Liver (tissue), 8 donors: ENCODE measurements at regions not wholly inside any gene's neighbourhood (a gene's known extent, or its start where the extent isn't known, plus 50 kb on each side); places are given as distances from the start of the nearest gene placed in this dataset.

Experiments
- DNase-seq: peaks from one replicate; pipeline ENCODE4 v3.0.0-alpha.2; 2017; ENCODE audit warnings: low spot score
- H3K27ac ChIP-seq, 2 donors: one replicate each; pipeline ENCODE4 v1.7.0; 2013; ENCODE audit warnings: inconsistent platforms in 2 of 2, low read length in 2 of 2, control low read depth in 1 of 2, low read depth in 1 of 2, mild to moderate bottlenecking in 1 of 2
- H3K27me3 ChIP-seq, 4 donors: one replicate each; pipeline versions ENCODE4 v1.6.1 to v1.7.0; 2013; ENCODE audit warnings: low read length in 3 of 4, inconsistent platforms in 1 of 4, mild to moderate bottlenecking in 1 of 4, moderate library complexity in 1 of 4; ENCODE audit not compliant: control insufficient read depth in 4 of 4, insufficient read depth in 4 of 4
- H3K36me3 ChIP-seq, 4 donors: one replicate each; pipeline versions ENCODE4 v1.6.1 to v1.7.0; 2013; ENCODE audit warnings: low read length in 3 of 4, mild to moderate bottlenecking in 3 of 4, low read depth in 1 of 4, moderate library complexity in 1 of 4; ENCODE audit not compliant: control insufficient read depth in 4 of 4, insufficient read depth in 3 of 4
- H3K4me1 ChIP-seq, 4 donors: one replicate each; pipeline versions ENCODE4 v1.6.1 to v1.7.0; 2013; ENCODE audit warnings: low read length in 3 of 4, mild to moderate bottlenecking in 3 of 4, moderate library complexity in 1 of 4; ENCODE audit not compliant: control insufficient read depth in 4 of 4, insufficient read depth in 4 of 4
- H3K4me3 ChIP-seq, 3 donors: one replicate each; pipeline versions ENCODE4 v1.6.1 to v1.7.0; 2013; ENCODE audit warnings: low read length in 3 of 3, control low read depth in 1 of 3, low read depth in 1 of 3, mild to moderate bottlenecking in 1 of 3
- H3K9ac ChIP-seq, 2 donors: one replicate each; pipeline ENCODE4 v1.7.0; 2013; ENCODE audit warnings: low read length in 2 of 2, mild to moderate bottlenecking in 2 of 2, moderate library complexity in 2 of 2, control low read depth in 1 of 2, low read depth in 1 of 2
- H3K9me3 ChIP-seq, 4 donors: one replicate each; pipeline versions ENCODE4 v1.6.1 to v1.7.0; 2013; ENCODE audit warnings: low read length in 3 of 4; ENCODE audit not compliant: control insufficient read depth in 4 of 4
- EGR1 ChIP-seq, 2 donors: IDR thresholded peaks; 2 replicates each; pipeline ENCODE4 v1.6.1; 2016 to 2018; ENCODE audit warnings: antibody characterized with exemption in 2 of 2, low read depth in 2 of 2
- FOXA1 ChIP-seq: IDR thresholded peaks from 2 replicates; pipeline ENCODE4 v1.6.1; 2016; ENCODE audit warnings: antibody characterized with exemption
- FOXA2 ChIP-seq: IDR thresholded peaks from 2 replicates; pipeline ENCODE4 v1.6.1; 2016; ENCODE audit warnings: antibody characterized with exemption
- GABPA ChIP-seq, 2 donors: IDR thresholded peaks in 1 of 2; conservative IDR thresholded peaks in 1 of 2; 2 replicates each; pipeline ENCODE4 v1.6.1; 2016; ENCODE audit warnings: antibody characterized with exemption in 2 of 2, mild to moderate bottlenecking in 1 of 2, moderate library complexity in 1 of 2
- HNF4A ChIP-seq, 2 donors: conservative IDR thresholded peaks; 2 replicates each; pipeline ENCODE4 v1.6.1; 2016; ENCODE audit warnings: antibody characterized with exemption in 2 of 2, mild to moderate bottlenecking in 2 of 2
- HNF4G ChIP-seq: IDR thresholded peaks from 2 replicates; pipeline ENCODE4 v1.6.1; 2016; ENCODE audit warnings: antibody characterized with exemption
- JUND ChIP-seq, 2 donors: IDR thresholded peaks; 2 replicates each; pipeline ENCODE4 v1.6.1; 2016; ENCODE audit warnings: antibody characterized with exemption in 2 of 2
- NR2F2 ChIP-seq: IDR thresholded peaks from 2 replicates; pipeline ENCODE4 v1.6.1; 2016; ENCODE audit warnings: antibody characterized with exemption
- RAD21 ChIP-seq, 2 donors: IDR thresholded peaks; 2 replicates each; pipeline ENCODE4 v1.6.1; 2016; ENCODE audit warnings: antibody characterized with exemption in 2 of 2, mild to moderate bottlenecking in 2 of 2
- RXRA ChIP-seq, 2 donors: IDR thresholded peaks; 2 replicates each; pipeline ENCODE4 v1.6.1; 2017 to 2018; ENCODE audit warnings: antibody characterized with exemption in 2 of 2, mild to moderate bottlenecking in 1 of 2
- SP1 ChIP-seq: IDR thresholded peaks from 2 replicates; pipeline ENCODE4 v1.6.1; 2018; ENCODE audit warnings: antibody characterized with exemption, mild to moderate bottlenecking
- YY1 ChIP-seq: IDR thresholded peaks from 2 replicates; pipeline ENCODE4 v1.6.1; 2016; ENCODE audit warnings: antibody characterized with exemption, mild to moderate bottlenecking
- WGBS: extraction: QIAGEN DNeasy Blood & Tissue Kit; methylation state at CpG from one replicate; pipeline ENCODE4 v1.1.7; 2013; 5-methylcytosine and 5-hydroxymethylcytosine counted together
- TF ChIP-seq, protein P1 (sequence below): IDR thresholded peaks from 2 replicates; pipeline ENCODE4 v1.6.1; 2016; ENCODE audit warnings: antibody characterized with exemption
- TF ChIP-seq, protein P2 (sequence below): IDR thresholded peaks from 2 replicates; pipeline ENCODE4 v1.6.1; 2016; ENCODE audit warnings: antibody characterized with exemption
- TF ChIP-seq, protein P3 (sequence below): IDR thresholded peaks from 2 replicates; pipeline ENCODE4 v1.6.1; 2016; ENCODE audit warnings: antibody characterized with exemption
- TF ChIP-seq, protein P4 (sequence below): IDR thresholded peaks from 2 replicates; pipeline ENCODE4 v1.6.1; 2016; ENCODE audit warnings: antibody characterized with exemption, mild to moderate bottlenecking
- TF ChIP-seq, protein P5 (sequence below): fragments of 150-350 bp; IDR thresholded peaks from 2 replicates; pipeline ENCODE4 v1.5.1; 2017; ENCODE audit warnings: improper control_type of control experiment, low read depth, low read length; ENCODE audit not compliant: missing input control
- donor health status: healthy.
- donor health status: healthy.
- donor health status: healthy.
- donor health status: healthy.
- donor health status: healthy.

DNA sequence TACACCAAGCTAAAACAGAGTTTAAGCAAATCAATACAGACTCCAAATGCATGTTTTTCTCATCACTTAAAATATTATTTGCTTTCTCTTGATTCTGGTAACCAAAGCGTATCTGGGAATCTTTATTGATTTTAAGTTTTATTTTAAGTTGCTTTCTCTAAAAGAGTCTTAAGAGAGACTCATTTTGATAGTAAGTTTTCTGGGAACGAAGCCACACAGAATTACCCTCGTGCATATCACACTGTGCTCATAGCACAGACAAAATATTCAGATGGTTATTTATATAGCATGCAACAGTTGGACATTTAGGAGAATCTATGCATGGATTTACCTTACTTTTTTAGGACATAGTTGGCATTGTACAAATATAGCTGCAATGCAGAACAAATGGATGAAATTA lies 597.5 kb upstream of the NRXN1 start:
- Histone ChIP-seq H3K27me3 (no peaks in the 10 kb centered on the region), H3K27ac (no peak overlapping the region), H3K4me1 (no peaks in the 10 kb centered on the region), H3K9me3 (no peaks in the 10 kb centered on the region), H3K36me3 (no peaks in the 10 kb centered on the region), H3K4me3 (no peak overlapping the region), H3K9ac (no peak overlapping the region)
- DNase-seq: no peak
- WGBS: 79% methylated on average over 3 of the region's 3 CpGs
- TF ChIP-seq, protein P1, sequence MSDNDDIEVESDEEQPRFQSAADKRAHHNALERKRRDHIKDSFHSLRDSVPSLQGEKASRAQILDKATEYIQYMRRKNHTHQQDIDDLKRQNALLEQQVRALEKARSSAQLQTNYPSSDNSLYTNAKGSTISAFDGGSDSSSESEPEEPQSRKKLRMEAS: no peak
- TF ChIP-seq, protein P2, sequence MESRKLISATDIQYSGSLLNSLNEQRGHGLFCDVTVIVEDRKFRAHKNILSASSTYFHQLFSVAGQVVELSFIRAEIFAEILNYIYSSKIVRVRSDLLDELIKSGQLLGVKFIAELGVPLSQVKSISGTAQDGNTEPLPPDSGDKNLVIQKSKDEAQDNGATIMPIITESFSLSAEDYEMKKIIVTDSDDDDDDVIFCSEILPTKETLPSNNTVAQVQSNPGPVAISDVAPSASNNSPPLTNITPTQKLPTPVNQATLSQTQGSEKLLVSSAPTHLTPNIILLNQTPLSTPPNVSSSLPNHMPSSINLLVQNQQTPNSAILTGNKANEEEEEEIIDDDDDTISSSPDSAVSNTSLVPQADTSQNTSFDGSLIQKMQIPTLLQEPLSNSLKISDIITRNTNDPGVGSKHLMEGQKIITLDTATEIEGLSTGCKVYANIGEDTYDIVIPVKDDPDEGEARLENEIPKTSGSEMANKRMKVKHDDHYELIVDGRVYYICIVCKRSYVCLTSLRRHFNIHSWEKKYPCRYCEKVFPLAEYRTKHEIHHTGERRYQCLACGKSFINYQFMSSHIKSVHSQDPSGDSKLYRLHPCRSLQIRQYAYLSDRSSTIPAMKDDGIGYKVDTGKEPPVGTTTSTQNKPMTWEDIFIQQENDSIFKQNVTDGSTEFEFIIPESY: no peak
- no peak for TF ChIP-seq EGR1 (IDR thresholded peaks at IDR 0.05; ENCODE audit: low read depth in 2 of 2)
- TF ChIP-seq, protein P3, sequence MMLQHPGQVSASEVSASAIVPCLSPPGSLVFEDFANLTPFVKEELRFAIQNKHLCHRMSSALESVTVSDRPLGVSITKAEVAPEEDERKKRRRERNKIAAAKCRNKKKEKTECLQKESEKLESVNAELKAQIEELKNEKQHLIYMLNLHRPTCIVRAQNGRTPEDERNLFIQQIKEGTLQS: no peak
- TF ChIP-seq, protein P4, sequence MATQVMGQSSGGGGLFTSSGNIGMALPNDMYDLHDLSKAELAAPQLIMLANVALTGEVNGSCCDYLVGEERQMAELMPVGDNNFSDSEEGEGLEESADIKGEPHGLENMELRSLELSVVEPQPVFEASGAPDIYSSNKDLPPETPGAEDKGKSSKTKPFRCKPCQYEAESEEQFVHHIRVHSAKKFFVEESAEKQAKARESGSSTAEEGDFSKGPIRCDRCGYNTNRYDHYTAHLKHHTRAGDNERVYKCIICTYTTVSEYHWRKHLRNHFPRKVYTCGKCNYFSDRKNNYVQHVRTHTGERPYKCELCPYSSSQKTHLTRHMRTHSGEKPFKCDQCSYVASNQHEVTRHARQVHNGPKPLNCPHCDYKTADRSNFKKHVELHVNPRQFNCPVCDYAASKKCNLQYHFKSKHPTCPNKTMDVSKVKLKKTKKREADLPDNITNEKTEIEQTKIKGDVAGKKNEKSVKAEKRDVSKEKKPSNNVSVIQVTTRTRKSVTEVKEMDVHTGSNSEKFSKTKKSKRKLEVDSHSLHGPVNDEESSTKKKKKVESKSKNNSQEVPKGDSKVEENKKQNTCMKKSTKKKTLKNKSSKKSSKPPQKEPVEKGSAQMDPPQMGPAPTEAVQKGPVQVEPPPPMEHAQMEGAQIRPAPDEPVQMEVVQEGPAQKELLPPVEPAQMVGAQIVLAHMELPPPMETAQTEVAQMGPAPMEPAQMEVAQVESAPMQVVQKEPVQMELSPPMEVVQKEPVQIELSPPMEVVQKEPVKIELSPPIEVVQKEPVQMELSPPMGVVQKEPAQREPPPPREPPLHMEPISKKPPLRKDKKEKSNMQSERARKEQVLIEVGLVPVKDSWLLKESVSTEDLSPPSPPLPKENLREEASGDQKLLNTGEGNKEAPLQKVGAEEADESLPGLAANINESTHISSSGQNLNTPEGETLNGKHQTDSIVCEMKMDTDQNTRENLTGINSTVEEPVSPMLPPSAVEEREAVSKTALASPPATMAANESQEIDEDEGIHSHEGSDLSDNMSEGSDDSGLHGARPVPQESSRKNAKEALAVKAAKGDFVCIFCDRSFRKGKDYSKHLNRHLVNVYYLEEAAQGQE: no peak

DNA sequence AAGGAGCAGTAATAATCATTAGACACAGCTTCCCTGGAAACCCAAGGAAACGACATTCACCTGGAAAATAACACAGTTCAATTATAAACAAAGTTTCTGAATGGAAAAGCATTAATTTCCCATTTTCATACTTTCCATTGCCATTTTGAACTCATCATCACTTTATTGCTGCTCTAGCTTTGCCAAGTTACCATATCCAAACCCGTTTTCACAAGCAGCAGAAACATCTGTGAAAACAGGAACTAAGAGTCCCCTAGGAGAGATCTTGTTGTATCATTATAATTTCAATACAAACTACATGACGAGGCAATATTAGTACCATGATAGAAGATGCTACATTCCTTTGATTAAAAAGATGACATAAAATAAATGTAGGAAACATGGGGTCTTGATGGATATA lies 597.0 kb upstream of the NRXN1 start:
- Histone ChIP-seq H3K9ac (no peak overlapping the region), H3K36me3 (no peaks in the 10 kb centered on the region), H3K4me1 (no peaks in the 10 kb centered on the region), H3K27me3 (no peaks in the 10 kb centered on the region), H3K27ac (no peak overlapping the region), H3K9me3 (no peaks in the 10 kb centered on the region), H3K4me3 (no peak overlapping the region)
- TF ChIP-seq, protein P1: no peak
- TF ChIP-seq FOXA1 (no peak), GABPA (IDR thresholded peaks at IDR 0.05 in 1 of 2, conservative IDR thresholded peaks at IDR 0.05 in 1 of 2) (no peak), JUND (IDR thresholded peaks at IDR 0.05) (no peak), FOXA2 (no peak), RXRA (IDR thresholded peaks at IDR 0.05) (no peak), HNF4A (conservative IDR thresholded peaks at IDR 0.05) (no peak), YY1 (no peak), SP1 (no peak), RAD21 (IDR thresholded peaks at IDR 0.05) (no peak), HNF4G (no peak), EGR1 (IDR thresholded peaks at IDR 0.05; ENCODE audit: low read depth in 2 of 2) (no peak), NR2F2 (no peak)
- TF ChIP-seq, protein P4: no peak
- TF ChIP-seq, protein P5, sequence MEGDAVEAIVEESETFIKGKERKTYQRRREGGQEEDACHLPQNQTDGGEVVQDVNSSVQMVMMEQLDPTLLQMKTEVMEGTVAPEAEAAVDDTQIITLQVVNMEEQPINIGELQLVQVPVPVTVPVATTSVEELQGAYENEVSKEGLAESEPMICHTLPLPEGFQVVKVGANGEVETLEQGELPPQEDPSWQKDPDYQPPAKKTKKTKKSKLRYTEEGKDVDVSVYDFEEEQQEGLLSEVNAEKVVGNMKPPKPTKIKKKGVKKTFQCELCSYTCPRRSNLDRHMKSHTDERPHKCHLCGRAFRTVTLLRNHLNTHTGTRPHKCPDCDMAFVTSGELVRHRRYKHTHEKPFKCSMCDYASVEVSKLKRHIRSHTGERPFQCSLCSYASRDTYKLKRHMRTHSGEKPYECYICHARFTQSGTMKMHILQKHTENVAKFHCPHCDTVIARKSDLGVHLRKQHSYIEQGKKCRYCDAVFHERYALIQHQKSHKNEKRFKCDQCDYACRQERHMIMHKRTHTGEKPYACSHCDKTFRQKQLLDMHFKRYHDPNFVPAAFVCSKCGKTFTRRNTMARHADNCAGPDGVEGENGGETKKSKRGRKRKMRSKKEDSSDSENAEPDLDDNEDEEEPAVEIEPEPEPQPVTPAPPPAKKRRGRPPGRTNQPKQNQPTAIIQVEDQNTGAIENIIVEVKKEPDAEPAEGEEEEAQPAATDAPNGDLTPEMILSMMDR: no peak
- TF ChIP-seq, protein P2: no peak
- 70% methylated on average over 3 of the region's 3 CpGs for WGBS
- DNase-seq: no peak
